GM12878 (cell line): ENCODE measurements at regions not wholly inside any gene's neighbourhood (a gene's known extent, or its start where the extent isn't known, plus 50 kb on each side); places are given as distances from the start of the nearest gene placed in this dataset.

Experiments used
- ATAC-seq: fragments of 200-7000 bp; cut with Tn5 transposase; 3 replicates; pipeline ENCODE4 v1.9.1; 2020; ENCODE audit warnings: mild to moderate bottlenecking, moderate library complexity
- BruUV-seq: library from RNA; stranded (reverse); fragments of 400-500 nt; replicated peaks from 2 replicates; lab custom pipeline; 2021; lab: Mats Ljungman, UMichigan
- CTCF ChIA-PET: fragments of 300-600 bp; sonication (Branson Sonifier 250); formaldehyde crosslinking; extraction: SDS; loops from one replicate; lab custom pipeline; 2021; ENCODE audit warnings: inconsistent platforms; lab: Yijun Ruan, JAX
- POLR2A ChIA-PET: fragments of 350-600 bp; formaldehyde crosslinking; extraction: SDS; loops from one replicate; lab custom pipeline; 2021; ENCODE audit warnings: inconsistent platforms; lab: Charles Lee
- RAD21 ChIA-PET: fragments of 300-600 bp; sonication (Branson Sonifier 250); formaldehyde crosslinking; loops from one replicate; lab custom pipeline; 2023; ENCODE audit warnings: antibody characterized with exemption; ENCODE audit not compliant: unreplicated experiment; lab: Charles Lee
- SMC1A ChIA-PET: fragments of 300-600 bp; sonication (Branson Sonifier 250); formaldehyde crosslinking; loops from one replicate; lab custom pipeline; 2023; ENCODE audit not compliant: unreplicated experiment, uncharacterized antibody; lab: Charles Lee
- DNase-seq: peaks from one replicate; pipeline ENCODE4 v3.0.0-alpha.2; 2011; ENCODE audit warnings: low read depth, low spot score
- FAIRE-seq: peaks from 3 replicates; lab custom pipeline; 2011; peaks lifted over from hg19 to GRCh38; lab: Jason Lieb, UNC
- H2AFZ ChIP-seq: 2 replicates; pipeline ENCODE4 v1.6.0; 2011; ENCODE audit warnings: low read depth, low read length, control low read depth; ENCODE audit not compliant: control insufficient read depth
- H3K27ac ChIP-seq: 2 replicates; pipeline ENCODE4 v1.5.1; 2011; ENCODE audit warnings: control low read depth; ENCODE audit not compliant: control insufficient read depth, insufficient read depth
- H3K27me3 ChIP-seq, 2 experiments: replicated peaks in 1 of 2; 2 replicates each; pipeline versions ENCODE4 v1.6.0 to v1.6.1; 2011; ENCODE audit warnings: low read length in 1 of 2; ENCODE audit not compliant: control insufficient read depth in 2 of 2, insufficient read depth in 2 of 2
- H3K36me3 ChIP-seq, 2 experiments: 2 replicates each; pipeline ENCODE4 v1.5.1; 2011; ENCODE audit warnings: low read length in 1 of 2; ENCODE audit not compliant: control insufficient read depth in 2 of 2, insufficient read depth in 2 of 2
- H3K4me1 ChIP-seq: 2 replicates; pipeline ENCODE4 v1.6.1; 2011; ENCODE audit warnings: mild to moderate bottlenecking, low read length, moderate library complexity, mixed read lengths; ENCODE audit not compliant: control insufficient read depth, insufficient read depth
- H3K4me2 ChIP-seq: 2 replicates; pipeline ENCODE4 v1.6.0; 2011; ENCODE audit warnings: control low read depth; ENCODE audit not compliant: control insufficient read depth, insufficient read depth
- H3K4me3 ChIP-seq: fragments of 200-600 bp; sonication (generic); 2 replicates; pipeline ENCODE4 v1.5.1; 2016
- H3K79me2 ChIP-seq: 2 replicates; pipeline ENCODE4 v1.6.0; 2011; ENCODE audit warnings: low read length; ENCODE audit not compliant: control insufficient read depth, insufficient read depth
- H3K9ac ChIP-seq: 2 replicates; pipeline ENCODE4 v1.8.0; 2011; ENCODE audit warnings: low read length, control low read depth, mixed read lengths; ENCODE audit not compliant: control insufficient read depth, insufficient read depth
- H3K9me3 ChIP-seq: replicated peaks from 3 replicates; pipeline ENCODE4 v1.5.1; 2011; ENCODE audit warnings: mild to moderate bottlenecking, low read length; ENCODE audit not compliant: control insufficient read depth, insufficient read depth
- H4K20me1 ChIP-seq: 2 replicates; pipeline ENCODE4 v1.6.0; 2011; ENCODE audit not compliant: control insufficient read depth, insufficient read depth
- ATF2 ChIP-seq: IDR thresholded peaks from 2 replicates; pipeline ENCODE4 v1.6.1; 2012; ENCODE audit warnings: low read length, inconsistent platforms
- MEF2B ChIP-seq: fragments of 450-650 bp; IDR thresholded peaks from 2 replicates; pipeline ENCODE4 v1.6.1; 2018; ENCODE audit warnings: mild to moderate bottlenecking, moderate library complexity; ENCODE audit not compliant: partially characterized antibody, poor library complexity, severe bottlenecking
- SMC3 ChIP-seq: IDR thresholded peaks from 2 replicates; pipeline ENCODE4 v1.6.1; 2011; ENCODE audit warnings: low read length, improper control_type of control experiment, borderline replicate concordance
- ZNF687 ChIP-seq: fragments of 450-650 bp; IDR thresholded peaks from 2 replicates; pipeline ENCODE4 v1.6.1; 2017; ENCODE audit warnings: mild to moderate bottlenecking, moderate library complexity
- WGBS: methylation state at CpG from one replicate; pipeline ENCODE4 v1.1.6; 2016; ENCODE audit warnings: low lambda C conversion rate; ENCODE audit not compliant: insufficient replicate concordance, insufficient coverage; ENCODE audit errors: missing lambda C conversion rate; 5-methylcytosine and 5-hydroxymethylcytosine counted together
- in situ Hi-C: fragments of 300-500 bp; cut with MboI; formaldehyde crosslinking; loops from 9 replicates; pipeline ENCODE4 v1.14.3; 2018; ENCODE audit warnings: mixed read lengths
- intact Hi-C: fragments of 100-400 bp; cut with micrococcal nuclease; formaldehyde crosslinking; loops from one replicate; pipeline ENCODE4 v1.14.2; 2022; ENCODE audit not compliant: unreplicated experiment

DNA sequence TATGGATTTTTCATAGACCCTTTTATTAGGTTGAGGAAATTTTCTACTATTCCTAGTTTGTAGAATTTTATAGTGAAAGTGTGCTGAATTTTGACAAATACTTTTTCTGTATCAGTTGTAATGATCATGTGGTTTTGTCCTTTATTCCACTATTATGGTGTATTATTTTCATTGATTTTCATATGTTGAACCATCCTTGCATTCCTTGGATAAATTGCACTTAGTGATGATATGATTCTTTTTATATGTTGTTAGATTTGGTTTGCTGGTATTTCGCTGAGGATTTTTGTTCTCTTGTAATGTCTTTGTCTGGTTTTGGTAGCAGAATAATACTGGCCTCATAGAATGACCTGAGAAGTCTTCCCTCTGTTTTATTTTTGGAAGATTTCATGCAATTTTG lies 140.6 kb upstream of the CDK6 start (continued):
- no peak for TF ChIP-seq ZNF687
- TF ChIP-seq MEF2B: no peak

- no peak for DNase-seq
- Histone ChIP-seq H3K4me1 (no peaks in the 10 kb centered on the region), H3K9me3 (peaks cover 3% of the 10 kb centered on the region), H3K4me3 (no peak overlapping the region), H3K36me3 (no peaks in the 10 kb centered on the region), H4K20me1 (no peaks in the 10 kb centered on the region)
- no peak for FAIRE-seq
- BruUV-seq: no TSS peak
- ChIA-PET SMC1A (interaction anchor here (0.8 to 0.9 kb wide), 3 partner anchors 10 to 75 kb away, joined by 3 to 4 read pairs (median 3); no protein-coding TSS in a partner anchor), RAD21 (interaction anchor here (0.9 kb wide), 1 partner anchor 443 kb away, joined by 3 read pairs; no protein-coding TSS in a partner anchor), CTCF (interaction anchor here (0.9 kb wide), 1 partner anchor 14 kb away, joined by 5 read pairs; no protein-coding TSS in a partner anchor)
- 17% methylated on average over 2 of the region's 2 CpGs for WGBS
- no peak for ATAC-seq
- no peak for TF ChIP-seq ATF2
- TF ChIP-seq SMC3: no peak
- TF ChIP-seq, all 136 proteins: peak for 0
- in situ Hi-C loops (no loop called here), intact Hi-C loops (no loop called here)
- Histone ChIP-seq H3K27me3 (no peaks in the 10 kb centered on the region), H3K9ac (no peak overlapping the region), H3K27ac (no peak overlapping the region), H3K79me2 (no peaks in the 10 kb centered on the region), H2AFZ (no peak overlapping the region), H3K4me2 (no peak overlapping the region)
- POLR2A ChIA-PET: interaction anchor here (0.6 kb wide), 1 partner anchor 11 kb away, joined by 3 read pairs; no protein-coding TSS in a partner anchor
Observed at GRCh38 chr7:92973974-92974373, 137.6 kb upstream of the CDK6 start.
